Uterus (tissue), 2 donors: ENCODE measurements at regions not wholly inside any gene's neighbourhood (a gene's known extent, or its start where the extent isn't known, plus 50 kb on each side); places are given as distances from the start of the nearest gene placed in this dataset.

Experiments
- CTCF ChIP-seq, 4 experiments: fragments of 200-600 bp in 2 of 4; fragments of 450-650 bp in 2 of 4; sonication (generic) in 2 of 4; IDR thresholded peaks; one replicate each; pipeline ENCODE4 v1.5.1; 2016 to 2019; ENCODE audit warnings: antibody characterized with exemption in 4 of 4, mild to moderate bottlenecking in 2 of 4, moderate library complexity in 1 of 4
- POLR2A ChIP-seq, 2 donors: fragments of 450-650 bp; IDR thresholded peaks; one replicate each; pipeline ENCODE4 v1.6.1; 2016; ENCODE audit warnings: antibody characterized with exemption in 2 of 2, mild to moderate bottlenecking in 1 of 2, moderate library complexity in 1 of 2

DNA sequence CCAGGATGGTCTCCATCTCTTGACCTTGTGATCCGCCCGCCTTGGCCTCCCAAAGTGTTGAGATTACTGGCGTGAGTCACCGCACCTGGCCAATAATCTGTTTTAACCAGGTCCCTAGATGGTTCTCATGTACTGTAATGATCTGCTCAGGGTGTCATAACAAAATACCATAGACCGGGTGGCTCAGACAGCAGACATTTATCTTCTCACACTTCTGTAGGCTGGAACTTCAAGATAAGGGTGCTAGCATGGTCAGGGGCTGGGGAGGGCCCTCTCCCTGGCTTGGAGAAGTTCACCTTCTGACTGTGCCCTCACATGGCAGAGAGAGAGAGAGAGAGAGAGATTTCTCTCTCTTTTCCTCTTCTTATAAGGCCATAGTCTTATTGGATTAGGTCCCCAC, 279.4 kb upstream of the LYZL1 start:
- TF ChIP-seq CTCF (IDR thresholded peaks at IDR 0.05) (no peak), POLR2A (IDR thresholded peaks at IDR 0.05) (no peak)
